ENCODE measurements at regions not wholly inside any gene's neighbourhood (a gene's known extent, or its start where the extent isn't known, plus 50 kb on each side); places are given as distances from the start of the nearest gene placed in this dataset.

DNA sequence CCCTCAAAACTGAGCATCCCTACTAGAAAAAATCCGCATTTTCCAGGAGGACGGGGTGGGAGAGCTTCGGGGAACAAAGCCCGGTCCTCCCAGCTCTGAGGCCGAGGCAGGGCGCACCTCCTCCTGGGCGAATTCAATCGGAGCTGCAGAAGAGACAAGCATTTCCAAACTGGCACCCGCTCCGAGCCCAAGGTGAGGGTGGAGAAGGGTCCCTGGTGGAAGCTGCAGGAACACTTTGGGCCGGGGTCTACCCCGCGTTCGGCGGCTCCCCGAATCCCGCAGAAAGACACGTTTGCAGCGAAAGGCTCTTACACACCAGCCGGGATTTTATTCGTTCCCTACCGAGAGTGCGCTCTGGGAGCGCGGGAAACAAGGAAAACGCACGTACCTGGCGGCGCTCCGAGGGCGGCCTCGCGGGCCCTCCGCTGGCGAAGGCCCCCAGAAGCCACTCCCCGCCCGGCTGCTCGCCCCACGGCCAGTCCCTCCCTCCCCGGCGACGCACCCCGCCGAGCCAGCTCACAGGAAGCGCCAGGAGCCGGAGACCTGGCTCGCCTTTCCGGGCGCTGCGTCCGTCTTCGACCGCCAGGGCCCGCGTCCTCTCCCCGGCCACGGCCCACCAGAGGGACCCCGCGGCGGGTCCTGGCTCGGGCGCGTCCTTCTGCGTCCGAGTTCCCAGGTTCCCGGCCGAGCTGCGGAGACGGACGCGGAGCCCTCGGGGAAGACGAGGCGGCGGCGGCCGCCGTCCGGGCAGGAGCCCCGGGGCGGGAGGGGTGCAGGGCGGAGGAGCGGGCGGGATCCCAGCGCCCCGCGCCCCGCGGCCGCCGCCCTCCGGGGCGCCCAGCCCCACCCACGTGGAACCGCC lies 49.8 kb upstream of the BAHCC1 start:
- DNase-seq: peak; percentile 97
